ENCODE measurements at regions not wholly inside any gene's neighbourhood (a gene's known extent, or its start where the extent isn't known, plus 50 kb on each side); places are given as distances from the start of the nearest gene placed in this dataset.

GRCh38 chr5:98992552-98992951, 63.7 kb upstream of the CHD1 start:
- no peak overlapping the region for H2AFZ ChIP-seq (ENCODE audit: low read length)
- no peaks in the 10 kb centered on the region for H3K79me2 ChIP-seq (ENCODE audit: control insufficient read depth, insufficient read depth, low read length)
- H3K4me2 ChIP-seq (ENCODE audit: extremely low read depth, insufficient read depth, low read length): no peak overlapping the region
- no peak for DNase-seq (ENCODE audit: low read depth in 2 of 2)
- H3K4me3 ChIP-seq (replicated peaks in 1 of 4; ENCODE audit: control extremely low read depth in 1 of 4, insufficient read depth in 1 of 4, low read depth in 3 of 4, low read length in 4 of 4): no peak overlapping the region
- H3K9ac ChIP-seq (ENCODE audit: insufficient read depth, low read length): no peak overlapping the region
- no peak for TF ChIP-seq EZH2 (IDR thresholded peaks at IDR 0.05; ENCODE audit: low read length, missing control alignments)
- TF ChIP-seq, protein P1, sequence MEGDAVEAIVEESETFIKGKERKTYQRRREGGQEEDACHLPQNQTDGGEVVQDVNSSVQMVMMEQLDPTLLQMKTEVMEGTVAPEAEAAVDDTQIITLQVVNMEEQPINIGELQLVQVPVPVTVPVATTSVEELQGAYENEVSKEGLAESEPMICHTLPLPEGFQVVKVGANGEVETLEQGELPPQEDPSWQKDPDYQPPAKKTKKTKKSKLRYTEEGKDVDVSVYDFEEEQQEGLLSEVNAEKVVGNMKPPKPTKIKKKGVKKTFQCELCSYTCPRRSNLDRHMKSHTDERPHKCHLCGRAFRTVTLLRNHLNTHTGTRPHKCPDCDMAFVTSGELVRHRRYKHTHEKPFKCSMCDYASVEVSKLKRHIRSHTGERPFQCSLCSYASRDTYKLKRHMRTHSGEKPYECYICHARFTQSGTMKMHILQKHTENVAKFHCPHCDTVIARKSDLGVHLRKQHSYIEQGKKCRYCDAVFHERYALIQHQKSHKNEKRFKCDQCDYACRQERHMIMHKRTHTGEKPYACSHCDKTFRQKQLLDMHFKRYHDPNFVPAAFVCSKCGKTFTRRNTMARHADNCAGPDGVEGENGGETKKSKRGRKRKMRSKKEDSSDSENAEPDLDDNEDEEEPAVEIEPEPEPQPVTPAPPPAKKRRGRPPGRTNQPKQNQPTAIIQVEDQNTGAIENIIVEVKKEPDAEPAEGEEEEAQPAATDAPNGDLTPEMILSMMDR (conservative IDR thresholded peaks at IDR 0.05 in 1 of 2, IDR thresholded peaks at IDR 0.05 in 1 of 2; ENCODE audit: low read depth in 1 of 2, low read length in 2 of 2): no peak
- H3K36me3 ChIP-seq (ENCODE audit: control insufficient read depth, insufficient read depth, low read length): no peaks in the 10 kb centered on the region
- H3K9me3 ChIP-seq (ENCODE audit: control insufficient read depth, insufficient read depth, low read depth, low read length): no peaks in the 10 kb centered on the region
- H3K27me3 ChIP-seq (ENCODE audit: control insufficient read depth, insufficient read depth, low read length): no peaks in the 10 kb centered on the region
- H4K20me1 ChIP-seq (ENCODE audit: control insufficient read depth, extremely low read depth, insufficient read depth, low read length): no peaks in the 10 kb centered on the region
- no peaks in the 10 kb centered on the region for H3K4me1 ChIP-seq (ENCODE audit: control insufficient read depth, extremely low read depth, insufficient read depth, low read length)
- H3K27ac ChIP-seq (ENCODE audit: insufficient read depth, low read length): no peak overlapping the region

- Histone ChIP-seq H3K9me3 (ENCODE audit: control insufficient read depth, insufficient read depth, low read depth, low read length) (no peaks in the 10 kb centered on the region), H2AFZ (ENCODE audit: low read length) (no peak overlapping the region), H3K4me2 (ENCODE audit: extremely low read depth, insufficient read depth, low read length) (no peak overlapping the region), H3K36me3 (ENCODE audit: control insufficient read depth, insufficient read depth, low read length) (no peaks in the 10 kb centered on the region), H3K79me2 (ENCODE audit: control insufficient read depth, insufficient read depth, low read length) (no peaks in the 10 kb centered on the region), H3K9ac (ENCODE audit: insufficient read depth, low read length) (no peak overlapping the region), H3K27me3 (ENCODE audit: control insufficient read depth, insufficient read depth, low read length) (no peaks in the 10 kb centered on the region), H4K20me1 (ENCODE audit: control insufficient read depth, extremely low read depth, insufficient read depth, low read length) (no peaks in the 10 kb centered on the region), H3K4me3 (replicated peaks in 1 of 4; ENCODE audit: control extremely low read depth in 1 of 4, insufficient read depth in 1 of 4, low read depth in 3 of 4, low read length in 4 of 4) (no peak overlapping the region), H3K4me1 (ENCODE audit: control insufficient read depth, extremely low read depth, insufficient read depth, low read length) (no peaks in the 10 kb centered on the region), H3K27ac (ENCODE audit: insufficient read depth, low read length) (no peak overlapping the region)
- TF ChIP-seq, protein P1 (conservative IDR thresholded peaks at IDR 0.05 in 1 of 2, IDR thresholded peaks at IDR 0.05 in 1 of 2; ENCODE audit: low read depth in 1 of 2, low read length in 2 of 2): no peak
- TF ChIP-seq EZH2 (IDR thresholded peaks at IDR 0.05; ENCODE audit: low read length, missing control alignments): no peak
- no peak for DNase-seq (ENCODE audit: low read depth in 2 of 2)
These were observed 60.9 kb upstream of the CHD1 start for GRCh38 chr5:98989727-98990126.

- H3K79me2 ChIP-seq (ENCODE audit: control insufficient read depth, insufficient read depth, low read length): no peaks in the 10 kb centered on the region
- H3K4me2 ChIP-seq (ENCODE audit: extremely low read depth, insufficient read depth, low read length): no peak overlapping the region
- H3K27ac ChIP-seq (ENCODE audit: insufficient read depth, low read length): no peak overlapping the region
- H3K9me3 ChIP-seq (ENCODE audit: control insufficient read depth, insufficient read depth, low read depth, low read length): no peaks in the 10 kb centered on the region
- DNase-seq (ENCODE audit: low read depth in 2 of 2): no peak
- H2AFZ ChIP-seq (ENCODE audit: low read length): no peak overlapping the region
- H3K27me3 ChIP-seq (ENCODE audit: control insufficient read depth, insufficient read depth, low read length): no peaks in the 10 kb centered on the region
- H3K4me1 ChIP-seq (ENCODE audit: control insufficient read depth, extremely low read depth, insufficient read depth, low read length): no peaks in the 10 kb centered on the region
- H4K20me1 ChIP-seq (ENCODE audit: control insufficient read depth, extremely low read depth, insufficient read depth, low read length): no peaks in the 10 kb centered on the region
- no peak overlapping the region for H3K9ac ChIP-seq (ENCODE audit: insufficient read depth, low read length)
- H3K4me3 ChIP-seq (replicated peaks in 1 of 4; ENCODE audit: control extremely low read depth in 1 of 4, insufficient read depth in 1 of 4, low read depth in 3 of 4, low read length in 4 of 4): no peak overlapping the region
- TF ChIP-seq, protein P1 (conservative IDR thresholded peaks at IDR 0.05 in 1 of 2, IDR thresholded peaks at IDR 0.05 in 1 of 2; ENCODE audit: low read depth in 1 of 2, low read length in 2 of 2): no peak
- no peak for TF ChIP-seq EZH2 (IDR thresholded peaks at IDR 0.05; ENCODE audit: low read length, missing control alignments)
- H3K36me3 ChIP-seq (ENCODE audit: control insufficient read depth, insufficient read depth, low read length): no peaks in the 10 kb centered on the region
These were observed 57.8 kb upstream of the CHD1 start for GRCh38 chr5:98986587-98986986.

All from fibroblast of lung (primary cell).